ENCODE measurements at regions not wholly inside any gene's neighbourhood (a gene's known extent, or its start where the extent isn't known, plus 50 kb on each side); places are given as distances from the start of the nearest gene placed in this dataset.

DNA sequence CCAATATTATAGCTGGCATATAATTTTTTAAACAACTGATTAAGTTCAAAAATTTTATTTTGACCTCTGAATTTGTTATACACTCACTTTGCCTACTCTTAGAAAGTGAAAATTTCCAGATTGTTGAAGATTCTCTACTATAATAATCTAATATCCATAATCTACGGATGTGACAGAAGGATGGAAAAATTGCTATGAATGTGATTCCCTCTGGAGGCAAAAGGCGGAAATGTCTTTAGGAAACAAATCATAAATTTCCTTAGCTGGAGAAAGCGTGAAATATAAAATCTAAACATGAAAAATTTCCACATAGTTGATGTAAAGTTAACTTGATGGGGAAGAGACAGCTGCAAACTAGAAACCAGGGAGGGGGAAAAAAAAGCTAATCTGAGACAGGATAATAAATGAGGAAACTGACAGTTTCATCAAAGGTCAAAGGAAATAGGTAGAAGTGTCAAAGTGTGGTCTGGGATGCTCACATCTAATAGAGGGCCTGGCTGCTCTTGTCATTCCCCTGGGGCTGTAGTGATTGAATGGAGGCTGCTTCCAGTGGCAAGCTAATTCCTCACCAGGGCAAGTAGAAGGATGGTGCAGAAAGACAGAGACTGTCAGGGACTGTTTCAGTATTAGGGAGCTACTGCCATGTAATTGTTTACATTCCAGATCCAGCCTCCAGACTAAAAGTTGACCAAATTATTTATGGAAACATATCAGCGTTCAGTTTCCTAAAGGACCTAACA, 264.5 kb downstream of the SDHAF3 start:
- DNase-seq, result no peak
- H3K79me2 ChIP-seq (ENCODE audit: insufficient read depth, low read length), result no peaks in the 10 kb centered on the region

More for the DNA sequence above, 264.5 kb downstream of the SDHAF3 start:
- Histone ChIP-seq H4K20me1 (ENCODE audit: control insufficient read depth, insufficient read depth, insufficient read length) (no peaks in the 10 kb centered on the region), H3K27me3 (ENCODE audit: insufficient read depth, low read length) (no peaks in the 10 kb centered on the region), H3K9ac (ENCODE audit: extremely low read depth, insufficient read length, low read length) (no peak overlapping the region), H3K14ac (ENCODE audit: insufficient read depth, low read length) (no peak overlapping the region), H2BK15ac (ENCODE audit: low read depth, low read length) (no peak overlapping the region), H4K8ac (replicated peaks; ENCODE audit: insufficient read length, low read depth, low read length) (no peak overlapping the region), H3K4me1 (ENCODE audit: insufficient read depth, low read length) (no peaks in the 10 kb centered on the region), H4K5ac (ENCODE audit: insufficient read length, low read depth, low read length) (no peak overlapping the region), H3K4me2 (ENCODE audit: insufficient read depth, insufficient read length, low read length) (no peak overlapping the region), H3K56ac (ENCODE audit: insufficient read length, low read depth, low read length) (no peak overlapping the region), H3K27ac (ENCODE audit: insufficient read length, low read depth, low read length) (no peak overlapping the region), H2BK5ac (ENCODE audit: insufficient read length, low read length) (no peak overlapping the region), H2AFZ (ENCODE audit: low read length) (no peak overlapping the region), H3K23ac (ENCODE audit: insufficient read length, low read depth, low read length) (no peak overlapping the region), H3T11ph (ENCODE audit: low read length) (no peak overlapping the region), H3K23me2 (ENCODE audit: insufficient read length, low read depth, low read length, poor library complexity, severe bottlenecking) (no peaks in the 10 kb centered on the region), H4K91ac (ENCODE audit: insufficient read length, low read depth, low read length) (no peak overlapping the region), H3K4ac (ENCODE audit: low read depth, low read length) (no peak overlapping the region), H3K79me1 (ENCODE audit: insufficient read depth, low read depth, low read length, poor library complexity, severe bottlenecking) (no peaks in the 10 kb centered on the region), H2BK12ac (ENCODE audit: insufficient read length, low read depth, low read length) (no peak overlapping the region), H3K18ac (ENCODE audit: insufficient read length, low read depth, low read length) (no peak overlapping the region), H3K9me3 (ENCODE audit: control insufficient read depth, low read depth, low read length) (no peaks in the 10 kb centered on the region), H2AK5ac (ENCODE audit: insufficient read length, low read length) (no peak overlapping the region), H2BK120ac (ENCODE audit: low read depth, low read length, poor library complexity, severe bottlenecking) (no peak overlapping the region), H2BK20ac (ENCODE audit: low read depth, low read length, poor library complexity, severe bottlenecking) (no peak overlapping the region)
- peaks cover 0 to 3% of the 10 kb centered on the region in 2 experiments; a peak in 1 of 5 replicates for H3K9me3 Mint-ChIP-seq
- WGBS (ENCODE audit: extremely low coverage, insufficient read length, low lambda C conversion rate), result no CpG with 5 or more reads among the region's 4 CpGs
- H3K27me3 Mint-ChIP-seq (ENCODE audit: low read depth), result no peaks in the 10 kb centered on the region
- no peak; the same call in 2 of the 3 replicates for TF ChIP-seq CTCF (conservative IDR thresholded peaks at IDR 0.05)
- H3K4me1 Mint-ChIP-seq, result no peaks in the 10 kb centered on the region
- no peaks in the 10 kb centered on the region for H3K36me3 Mint-ChIP-seq (ENCODE audit: insufficient read depth in 1 of 3, low read depth in 3 of 3)
- no peak overlapping the region for H3K4me3 Mint-ChIP-seq
- no peak overlapping the region for H3K27ac Mint-ChIP-seq
